ENCODE measurements at regions not wholly inside any gene's neighbourhood (a gene's known extent, or its start where the extent isn't known, plus 50 kb on each side); places are given as distances from the start of the nearest gene placed in this dataset.

- no peak for TF ChIP-seq USF2 (IDR thresholded peaks at IDR 0.05; ENCODE audit: low read length)
- TF ChIP-seq, protein P1, sequence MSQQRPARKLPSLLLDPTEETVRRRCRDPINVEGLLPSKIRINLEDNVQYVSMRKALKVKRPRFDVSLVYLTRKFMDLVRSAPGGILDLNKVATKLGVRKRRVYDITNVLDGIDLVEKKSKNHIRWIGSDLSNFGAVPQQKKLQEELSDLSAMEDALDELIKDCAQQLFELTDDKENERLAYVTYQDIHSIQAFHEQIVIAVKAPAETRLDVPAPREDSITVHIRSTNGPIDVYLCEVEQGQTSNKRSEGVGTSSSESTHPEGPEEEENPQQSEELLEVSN (IDR thresholded peaks at IDR 0.05), result no peak
- TF ChIP-seq SIRT6 (IDR thresholded peaks at IDR 0.05; ENCODE audit: low read length), result no peak
- no peak for TF ChIP-seq BRCA1 (IDR thresholded peaks at IDR 0.05; ENCODE audit: low read depth, low read length)
- no peak for TF ChIP-seq HDAC6 (IDR thresholded peaks at IDR 0.05; ENCODE audit: low read depth, low read length)
Observed at GRCh38 chr21:25215698-25216384, 391.4 kb downstream of the MRPL39 start (continued).
